A549 (cell line): ENCODE measurements at regions not wholly inside any gene's neighbourhood (a gene's known extent, or its start where the extent isn't known, plus 50 kb on each side); places are given as distances from the start of the nearest gene placed in this dataset.

Source experiments
- ATAC-seq, 2 experiments: fragments of 200-7000 bp in 1 of 2; fragments of >200 bp in 1 of 2; cut with Nextera tagmentation in 1 of 2; cut with Tn5 transposase in 1 of 2; 3 replicates each; pipeline versions ENCODE4 v1.8.0 to v1.9.1; 2018 to 2020; ENCODE audit warnings: mild to moderate bottlenecking in 1 of 2, moderate library complexity in 1 of 2
- CTCF ChIA-PET: fragments of 300-600 bp; sonication (Branson Sonifier 250); formaldehyde crosslinking; extraction: SDS; loops from one replicate; lab custom pipeline; 2021; ENCODE audit warnings: antibody characterized with exemption, inconsistent platforms; lab: Yijun Ruan, JAX
- POLR2A ChIA-PET: fragments of 350-600 bp; formaldehyde crosslinking; extraction: SDS; loops from one replicate; lab custom pipeline; 2021; ENCODE audit warnings: antibody characterized with exemption, inconsistent platforms; lab: Yijun Ruan, JAX
- DNase-seq, 2 experiments: peaks; one replicate each; pipeline versions ENCODE4 v3.0.0 to v3.0.0-alpha.2; 2011 to 2016; ENCODE audit warnings: low read depth in 1 of 2, low spot score in 1 of 2
- FAIRE-seq: peaks from 2 replicates; lab custom pipeline; 2011; peaks lifted over from hg19 to GRCh38; lab: Jason Lieb, UNC
- H3K27ac ChIP-seq, 2 experiments: fragments of >200 bp; sonication (Bioruptor Twin); formaldehyde crosslinking; 3 replicates each; pipeline ENCODE4 v1.5.1; 2016 to 2017
- H3K4me1 ChIP-seq: fragments of >200 bp; sonication (Bioruptor Twin); formaldehyde crosslinking; 3 replicates; pipeline ENCODE4 v1.6.1; 2016
- H3K4me2 ChIP-seq: fragments of >200 bp; sonication (Bioruptor Twin); formaldehyde crosslinking; 3 replicates; pipeline ENCODE4 v1.6.1; 2016
- H3K4me3 ChIP-seq: fragments of >200 bp; sonication (Bioruptor Twin); formaldehyde crosslinking; 3 replicates; pipeline ENCODE4 v1.5.1; 2016
- H3K9me3 ChIP-seq: fragments of >200 bp; sonication (Bioruptor Twin); formaldehyde crosslinking; 3 replicates; pipeline ENCODE4 v1.6.1; 2016
- BHLHE40 ChIP-seq: IDR thresholded peaks from 2 replicates; pipeline ENCODE4 v1.6.1; 2012; ENCODE audit warnings: low read depth, low read length, inconsistent platforms
- CBX8 ChIP-seq: fragments of 200-600 bp; sonication (generic); IDR thresholded peaks from 2 replicates; pipeline ENCODE4 v1.6.1; 2016
- CEBPB ChIP-seq, 2 experiments: fragments of >200 bp in 1 of 2; sonication (Bioruptor Twin) in 1 of 2; formaldehyde crosslinking in 1 of 2; IDR thresholded peaks; 2 replicates each; pipeline ENCODE4 v1.6.1; 2012 to 2016
- CTCF ChIP-seq: fragments of >200 bp; sonication (Bioruptor Twin); formaldehyde crosslinking; IDR thresholded peaks from 3 replicates; pipeline ENCODE4 v1.5.1; 2016
- EHMT2 ChIP-seq: fragments of 200-600 bp; sonication (generic); IDR thresholded peaks from 2 replicates; pipeline ENCODE4 v1.6.1; 2016; ENCODE audit warnings: antibody characterized with exemption, low read depth, mild to moderate bottlenecking, moderate library complexity
- FOSB ChIP-seq: fragments of 250-450 bp; sonication (Bioruptor Pico); IDR thresholded peaks from 2 replicates; pipeline ENCODE4 v1.5.0; 2020; ENCODE audit warnings: mild to moderate bottlenecking, moderate library complexity
- FOSL2 ChIP-seq, 2 experiments: fragments of 450-650 bp in 1 of 2; fragments of >200 bp in 1 of 2; sonication (Bioruptor Twin) in 1 of 2; formaldehyde crosslinking; IDR thresholded peaks; 2 replicates each; pipeline versions ENCODE4 v1.5.0 to v1.6.1; 2016 to 2020; ENCODE audit warnings: mild to moderate bottlenecking in 1 of 2, moderate library complexity in 1 of 2
- HEYL ChIP-seq: fragments of 250-450 bp; sonication (Bioruptor Pico); IDR thresholded peaks from 2 replicates; pipeline ENCODE4 v1.8.0; 2021; ENCODE audit warnings: mild to moderate bottlenecking, moderate library complexity
- HOXB13 ChIP-seq: fragments of 250-450 bp; sonication (Bioruptor Pico); IDR thresholded peaks from 2 replicates; pipeline ENCODE4 v1.5.0; 2020; ENCODE audit warnings: low read depth, mild to moderate bottlenecking, moderate library complexity
- HOXB5 ChIP-seq: fragments of 250-450 bp; sonication (Bioruptor Pico); IDR thresholded peaks from 2 replicates; pipeline ENCODE4 v1.5.0; 2020; ENCODE audit warnings: mild to moderate bottlenecking, moderate library complexity
- KDM1A ChIP-seq: fragments of 200-600 bp; sonication (generic); IDR thresholded peaks from 2 replicates; pipeline ENCODE4 v1.6.1; 2016; ENCODE audit warnings: low read depth, mild to moderate bottlenecking
- KDM5A ChIP-seq: fragments of 200-600 bp; sonication (generic); IDR thresholded peaks from 2 replicates; pipeline ENCODE4 v1.6.1; 2016; ENCODE audit warnings: antibody characterized with exemption, mild to moderate bottlenecking
- MYC ChIP-seq: IDR thresholded peaks from 2 replicates; pipeline ENCODE4 v1.6.1; 2012; ENCODE audit warnings: mild to moderate bottlenecking, inconsistent platforms, low read length, improper control_type of control experiment, borderline replicate concordance
- NFE2L2 ChIP-seq: fragments of 150-350 bp; conservative IDR thresholded peaks from 2 replicates; pipeline ENCODE4 v1.6.1; 2014; ENCODE audit warnings: low read length
- NPAS2 ChIP-seq: fragments of 250-450 bp; sonication (Bioruptor Pico); IDR thresholded peaks from 2 replicates; pipeline ENCODE4 v1.8.0; 2022; ENCODE audit warnings: mild to moderate bottlenecking, moderate library complexity, borderline replicate concordance
- POLR2A ChIP-seq: IDR thresholded peaks from 2 replicates; pipeline ENCODE4 v1.6.1; 2012; ENCODE audit warnings: mild to moderate bottlenecking, low read length
- REST ChIP-seq: fragments of 200-600 bp; sonication (generic); IDR thresholded peaks from 2 replicates; pipeline ENCODE4 v1.6.1; 2016; ENCODE audit warnings: antibody characterized with exemption, mild to moderate bottlenecking, moderate library complexity
- SMC3 ChIP-seq: fragments of >200 bp; sonication (Bioruptor Twin); formaldehyde crosslinking; IDR thresholded peaks from 3 replicates; pipeline ENCODE4 v1.6.1; 2018; ENCODE audit warnings: inconsistent platforms
- SREBF2 ChIP-seq: fragments of 450-650 bp; IDR thresholded peaks from 2 replicates; pipeline ENCODE4 v1.6.1; 2014; ENCODE audit warnings: mild to moderate bottlenecking, moderate library complexity
- TP53 ChIP-seq: fragments of 250-450 bp; sonication (Bioruptor Pico); IDR thresholded peaks from 2 replicates; pipeline ENCODE4 v1.5.0; 2021; ENCODE audit warnings: mild to moderate bottlenecking, moderate library complexity
- ZNF302 ChIP-seq: fragments of 250-450 bp; sonication (Bioruptor Pico); IDR thresholded peaks from 2 replicates; pipeline ENCODE4 v1.9.0; 2021; ENCODE audit warnings: inconsistent platforms, mild to moderate bottlenecking, moderate library complexity
- WGBS: methylation state at CpG from one replicate; pipeline ENCODE4 v1.1.6; 2017; ENCODE audit errors: missing lambda C conversion rate; 5-methylcytosine and 5-hydroxymethylcytosine counted together
- TF ChIP-seq, protein P1 (sequence below): IDR thresholded peaks from 2 replicates; pipeline ENCODE4 v1.6.1; 2012
- TF ChIP-seq, protein P2 (sequence below): IDR thresholded peaks from 2 replicates; pipeline ENCODE4 v1.6.1; 2012
- TF ChIP-seq, protein P3 (sequence below): fragments of 250-450 bp; sonication (Bioruptor Pico); IDR thresholded peaks from 2 replicates; pipeline ENCODE4 v1.5.0; 2020; ENCODE audit warnings: low read depth, mild to moderate bottlenecking, moderate library complexity

- no peak overlapping the region for H3K27ac ChIP-seq
- CTCF ChIA-PET: no interaction called here
- DNase-seq (no peak), ATAC-seq (no peak), FAIRE-seq (no peak)
- H3K9me3 ChIP-seq: no peaks in the 10 kb centered on the region
- no peak overlapping the region for H3K4me3 ChIP-seq
- 93% methylated on average over 5 of the region's 5 CpGs for WGBS
- H3K4me1 ChIP-seq: no peaks in the 10 kb centered on the region; the same call in 2 of the 3 replicates
- H3K4me2 ChIP-seq: no peak overlapping the region
- TF ChIP-seq CBX8: no peak
- TF ChIP-seq ZNF302 (CRISPR knock-in tag): no peak
- TF ChIP-seq, protein P1, sequence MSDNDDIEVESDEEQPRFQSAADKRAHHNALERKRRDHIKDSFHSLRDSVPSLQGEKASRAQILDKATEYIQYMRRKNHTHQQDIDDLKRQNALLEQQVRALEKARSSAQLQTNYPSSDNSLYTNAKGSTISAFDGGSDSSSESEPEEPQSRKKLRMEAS: no peak
- TF ChIP-seq NPAS2 (CRISPR knock-in tag): no peak
- no peak for TF ChIP-seq MYC
- no peak for TF ChIP-seq HOXB5
- no peak for TF ChIP-seq SMC3
- no peak for TF ChIP-seq HOXB13
- no peak for TF ChIP-seq KDM1A
- TF ChIP-seq, protein P2, sequence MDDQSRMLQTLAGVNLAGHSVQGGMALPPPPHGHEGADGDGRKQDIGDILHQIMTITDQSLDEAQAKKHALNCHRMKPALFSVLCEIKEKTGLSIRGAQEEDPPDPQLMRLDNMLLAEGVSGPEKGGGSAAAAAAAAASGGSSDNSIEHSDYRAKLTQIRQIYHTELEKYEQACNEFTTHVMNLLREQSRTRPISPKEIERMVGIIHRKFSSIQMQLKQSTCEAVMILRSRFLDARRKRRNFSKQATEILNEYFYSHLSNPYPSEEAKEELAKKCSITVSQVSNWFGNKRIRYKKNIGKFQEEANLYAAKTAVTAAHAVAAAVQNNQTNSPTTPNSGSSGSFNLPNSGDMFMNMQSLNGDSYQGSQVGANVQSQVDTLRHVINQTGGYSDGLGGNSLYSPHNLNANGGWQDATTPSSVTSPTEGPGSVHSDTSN: no peak
- TF ChIP-seq SREBF2: no peak
- TF ChIP-seq REST: no peak
- no peak for TF ChIP-seq NFE2L2
- no peak for TF ChIP-seq FOSL2 (IDR thresholded peaks at IDR 0.05)
- TF ChIP-seq FOSL2 (CRISPR knock-in tag; IDR thresholded peaks at IDR 0.05): no peak
- TF ChIP-seq TP53 (CRISPR knock-in tag): no peak
- no peak for TF ChIP-seq EHMT2
- POLR2A ChIA-PET: no interaction called here
Measured at GRCh38 chrX:131397891-131398290, 108.8 kb upstream of the IGSF1 start.

- Histone ChIP-seq H3K4me3 (no peak overlapping the region), H3K4me1 (no peaks in the 10 kb centered on the region; the same call in 2 of the 3 replicates), H3K9me3 (no peaks in the 10 kb centered on the region), H3K4me2 (no peak overlapping the region), H3K27ac (no peak overlapping the region)
- no peak for ATAC-seq
- POLR2A ChIA-PET: no interaction called here
- no peak for DNase-seq
- 82% methylated on average over 7 of the region's 7 CpGs for WGBS
- FAIRE-seq: no peak
- peak; percentile 11 to 58; a peak in 2 of 4 replicates for TF ChIP-seq CEBPB (IDR thresholded peaks at IDR 0.05)
- TF ChIP-seq POLR2A: no peak
- CTCF ChIA-PET: no interaction called here
Measured at GRCh38 chrX:131399678-131400428, 110.7 kb upstream of the IGSF1 start.

DNA sequence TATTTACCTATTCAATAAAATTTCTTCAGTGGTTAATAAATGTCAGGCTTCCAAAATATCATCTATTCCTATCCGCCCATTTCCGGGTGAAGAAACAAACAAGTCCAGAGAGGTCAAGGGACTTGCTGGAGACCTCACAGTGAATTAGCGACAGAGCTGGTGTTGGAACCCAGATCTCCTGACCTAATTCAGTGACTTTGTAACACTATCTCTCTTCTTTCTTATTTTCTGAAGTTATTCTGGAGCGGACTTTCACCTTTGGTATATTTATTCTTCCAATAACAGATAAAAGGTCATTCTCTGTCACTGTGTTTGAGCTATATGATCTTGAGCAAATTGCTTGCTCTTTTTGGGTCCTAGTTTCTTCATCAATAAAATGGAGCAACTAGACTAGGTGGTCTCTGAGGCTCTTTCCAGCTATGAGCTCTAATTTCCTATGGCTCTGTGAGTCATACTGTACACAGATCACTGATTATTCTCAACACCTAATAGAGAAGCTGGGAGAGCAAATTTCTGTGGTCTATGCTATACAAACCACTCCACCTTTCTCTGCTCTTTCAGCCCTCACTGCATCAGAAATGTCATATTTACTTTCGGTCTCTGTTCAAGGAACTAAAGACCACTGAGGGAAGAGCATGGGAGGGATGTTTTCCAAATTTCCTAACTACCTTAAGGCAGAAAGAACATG, 113.2 kb upstream of the IGSF1 start:
- H3K27ac ChIP-seq: no peak overlapping the region
- H3K9me3 ChIP-seq: no peaks in the 10 kb centered on the region
- no peak for ATAC-seq
- WGBS: 76% methylated on average over 5 of the region's 5 CpGs
- peak; percentile 7 for FAIRE-seq
- no peak for DNase-seq
- POLR2A ChIA-PET: no interaction called here
- H3K4me1 ChIP-seq: no peaks in the 10 kb centered on the region; the same call in 2 of the 3 replicates
- CTCF ChIA-PET: no interaction called here
- H3K4me2 ChIP-seq: no peak overlapping the region
- no peak overlapping the region for H3K4me3 ChIP-seq
- TF ChIP-seq CTCF (no peak), KDM5A (no peak), FOSB (no peak), BHLHE40 (no peak), HEYL (CRISPR knock-in tag) (no peak)
- TF ChIP-seq, protein P1: no peak
- TF ChIP-seq, protein P3, sequence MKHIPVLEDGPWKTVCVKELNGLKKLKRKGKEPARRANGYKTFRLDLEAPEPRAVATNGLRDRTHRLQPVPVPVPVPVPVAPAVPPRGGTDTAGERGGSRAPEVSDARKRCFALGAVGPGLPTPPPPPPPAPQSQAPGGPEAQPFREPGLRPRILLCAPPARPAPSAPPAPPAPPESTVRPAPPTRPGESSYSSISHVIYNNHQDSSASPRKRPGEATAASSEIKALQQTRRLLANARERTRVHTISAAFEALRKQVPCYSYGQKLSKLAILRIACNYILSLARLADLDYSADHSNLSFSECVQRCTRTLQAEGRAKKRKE (CRISPR knock-in tag): no peak
- TF ChIP-seq, protein P2: no peak
- TF ChIP-seq, all 56 proteins: peak for 0
